Neural cell (in vitro differentiated cells): ENCODE measurements at regions not wholly inside any gene's neighbourhood (a gene's known extent, or its start where the extent isn't known, plus 50 kb on each side); places are given as distances from the start of the nearest gene placed in this dataset.

Source experiments
- H2AFZ ChIP-seq: fragments of 200-600, 300-800 bp; sonication (generic), shearing (Covaris generic); 2 replicates; pipeline ENCODE4 v1.6.0; 2014; ENCODE audit warnings: low read depth, mild to moderate bottlenecking, antibody characterized with exemption, low read length, moderate library complexity
- H3F3A ChIP-seq: fragments of 200-600 bp; shearing (Covaris generic); 2 replicates; pipeline ENCODE4 v1.6.1; 2016; ENCODE audit warnings: mild to moderate bottlenecking, moderate library complexity, mixed read lengths, antibody characterized with exemption, low read length; ENCODE audit not compliant: insufficient read depth, poor library complexity, severe bottlenecking
- H3K27ac ChIP-seq: fragments of 200-600, 300-800 bp; sonication (generic), shearing (Covaris generic); 2 replicates; pipeline ENCODE4 v1.5.1; 2014; ENCODE audit warnings: mild to moderate bottlenecking, low read length, moderate library complexity
- H3K27me3 ChIP-seq: fragments of 300-800, 200-600 bp; sonication (generic), shearing (Covaris generic); 2 replicates; pipeline ENCODE4 v1.6.0; 2014; ENCODE audit warnings: mild to moderate bottlenecking, low read depth, low read length, moderate library complexity; ENCODE audit not compliant: insufficient read depth
- H3K36me3 ChIP-seq: fragments of 300-800, 200-600 bp; sonication (generic), shearing (Covaris generic); 2 replicates; pipeline ENCODE4 v1.5.1; 2014; ENCODE audit warnings: mild to moderate bottlenecking, antibody characterized with exemption, low read length, moderate library complexity; ENCODE audit not compliant: insufficient read depth
- H3K4me2 ChIP-seq: fragments of 300-800, 200-600 bp; sonication (generic), shearing (Covaris generic); 2 replicates; pipeline ENCODE4 v1.6.0; 2014; ENCODE audit warnings: mild to moderate bottlenecking, low read length
- H3K4me3 ChIP-seq: fragments of 300-800, 200-600 bp; sonication (generic), shearing (Covaris generic); 2 replicates; pipeline ENCODE4 v1.5.1; 2014; ENCODE audit warnings: mild to moderate bottlenecking, low read length, moderate library complexity
- H3K79me2 ChIP-seq: fragments of 200-600 bp; shearing (Covaris generic); replicated peaks from 2 replicates; pipeline ENCODE4 v1.6.0; 2014; ENCODE audit warnings: mild to moderate bottlenecking, low read length, moderate library complexity; ENCODE audit not compliant: insufficient read depth
- H3K9ac ChIP-seq: fragments of 300-800, 200-600 bp; sonication (generic), shearing (Covaris generic); 2 replicates; pipeline ENCODE4 v1.6.1; 2016; ENCODE audit warnings: mild to moderate bottlenecking, low read length, mixed read lengths
- H3K9me2 ChIP-seq: fragments of 200-600 bp; shearing (Covaris generic); 2 replicates; pipeline ENCODE4 v1.6.1; 2016; ENCODE audit warnings: mild to moderate bottlenecking, low read length, mixed read lengths; ENCODE audit not compliant: insufficient read depth
- H3K9me3 ChIP-seq: fragments of 200-600, 300-800 bp; sonication (generic), shearing (Covaris generic); 2 replicates; pipeline ENCODE4 v1.6.1; 2016; ENCODE audit warnings: mild to moderate bottlenecking, mixed run types, low read length, moderate library complexity, mixed read lengths
- H4K20me1 ChIP-seq: fragments of 200-600 bp; shearing (Covaris generic); 2 replicates; pipeline ENCODE4 v1.6.1; 2016; ENCODE audit warnings: mild to moderate bottlenecking, mixed run types; ENCODE audit not compliant: insufficient read depth
- EP300 ChIP-seq: fragments of 450-650 bp; conservative IDR thresholded peaks from 2 replicates; pipeline ENCODE4 v1.6.1; 2014; ENCODE audit warnings: antibody characterized with exemption, mild to moderate bottlenecking, moderate library complexity; ENCODE audit not compliant: poor library complexity, severe bottlenecking
- EZH2 ChIP-seq: fragments of 200-600, 300-800 bp; shearing (Covaris generic), sonication (generic); IDR thresholded peaks from 2 replicates; pipeline ENCODE4 v1.6.1; 2014; ENCODE audit warnings: antibody characterized with exemption, low read length, borderline replicate concordance, mild to moderate bottlenecking; ENCODE audit not compliant: insufficient read depth, poor library complexity, severe bottlenecking
- MXI1 ChIP-seq: fragments of 450-650 bp; conservative IDR thresholded peaks from 2 replicates; pipeline ENCODE4 v1.6.1; 2014; ENCODE audit warnings: antibody characterized with exemption, mild to moderate bottlenecking; ENCODE audit not compliant: poor library complexity, severe bottlenecking
- POLR2AphosphoS5 ChIP-seq: IDR thresholded peaks from 2 replicates; pipeline ENCODE4 v1.6.1; 2012
- RAD21 ChIP-seq: fragments of 450-650 bp; conservative IDR thresholded peaks from 2 replicates; pipeline ENCODE4 v1.6.1; 2014; ENCODE audit warnings: antibody characterized with exemption, mild to moderate bottlenecking, moderate library complexity
- REST ChIP-seq: IDR thresholded peaks from 2 replicates; pipeline ENCODE4 v1.6.1; 2012; ENCODE audit warnings: borderline replicate concordance
- SMC3 ChIP-seq: fragments of 450-650 bp; conservative IDR thresholded peaks from 2 replicates; pipeline ENCODE4 v1.6.1; 2014; ENCODE audit warnings: antibody characterized with exemption, mild to moderate bottlenecking, moderate library complexity; ENCODE audit not compliant: poor library complexity
- TAF1 ChIP-seq: IDR thresholded peaks from 2 replicates; pipeline ENCODE4 v1.6.1; 2012; ENCODE audit warnings: low read depth
- TF ChIP-seq, protein P1 (sequence below): fragments of 450-650 bp; IDR thresholded peaks from 2 replicates; pipeline ENCODE4 v1.5.1; 2014; ENCODE audit warnings: antibody characterized with exemption, mild to moderate bottlenecking, moderate library complexity; ENCODE audit not compliant: poor library complexity, severe bottlenecking

DNA sequence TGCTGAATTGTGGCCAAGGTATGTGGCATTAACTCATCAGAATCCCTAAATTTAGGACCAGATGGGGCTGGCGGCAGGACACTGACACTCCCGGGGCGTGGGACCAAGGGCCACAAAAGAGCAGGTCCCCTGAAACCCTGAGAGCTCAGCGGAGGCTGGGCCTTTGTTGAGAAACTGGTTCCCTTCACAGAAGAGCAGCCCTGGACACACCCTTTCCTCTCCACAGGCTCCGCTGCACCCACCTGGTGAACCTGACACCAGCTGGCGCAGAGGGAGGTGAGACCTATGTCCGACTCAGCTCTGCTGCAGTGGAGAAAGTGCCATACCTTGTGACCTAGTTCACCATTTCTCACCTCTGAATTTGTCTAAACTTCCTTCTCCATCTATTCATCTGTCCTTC, 119.5 kb downstream of the RTP5 start:
- Histone ChIP-seq H2AFZ (no peak overlapping the region), H3K79me2 (no peaks in the 10 kb centered on the region), H3K36me3 (no peaks in the 10 kb centered on the region), H3K27ac (no peak overlapping the region), H3K4me2 (no peak overlapping the region), H3F3A (no peaks in the 10 kb centered on the region), H3K9me3 (no peaks in the 10 kb centered on the region), H3K4me3 (no peak overlapping the region), H3K9ac (no peak overlapping the region), H4K20me1 (no peaks in the 10 kb centered on the region), H3K9me2 (no peaks in the 10 kb centered on the region), H3K27me3 (no peaks in the 10 kb centered on the region)
- TF ChIP-seq POLR2AphosphoS5 (no peak), TAF1 (no peak), REST (no peak), EP300 (no peak), MXI1 (no peak), SMC3 (no peak), RAD21 (no peak)

DNA sequence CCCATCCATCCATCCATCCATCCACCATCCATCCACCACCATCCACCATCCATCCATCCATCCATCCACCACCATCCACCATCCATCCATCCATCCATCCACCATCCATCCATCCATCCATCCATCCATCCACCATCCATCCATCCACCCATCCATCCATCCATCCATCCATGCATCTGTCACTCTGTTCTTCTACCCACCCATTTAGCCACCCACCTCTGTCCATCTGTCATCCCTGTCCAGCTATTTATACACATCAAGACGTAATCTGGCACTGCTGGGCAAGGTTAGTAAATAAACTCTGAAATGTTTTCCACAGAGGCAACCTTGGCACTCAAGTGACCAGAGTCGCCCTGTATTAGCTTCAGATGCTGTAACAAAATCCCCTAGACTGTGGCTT, 120.9 kb downstream of the RTP5 start:
- TF ChIP-seq EP300 (no peak), POLR2AphosphoS5 (no peak), TAF1 (no peak), EZH2 (no peak)
- TF ChIP-seq, protein P1, sequence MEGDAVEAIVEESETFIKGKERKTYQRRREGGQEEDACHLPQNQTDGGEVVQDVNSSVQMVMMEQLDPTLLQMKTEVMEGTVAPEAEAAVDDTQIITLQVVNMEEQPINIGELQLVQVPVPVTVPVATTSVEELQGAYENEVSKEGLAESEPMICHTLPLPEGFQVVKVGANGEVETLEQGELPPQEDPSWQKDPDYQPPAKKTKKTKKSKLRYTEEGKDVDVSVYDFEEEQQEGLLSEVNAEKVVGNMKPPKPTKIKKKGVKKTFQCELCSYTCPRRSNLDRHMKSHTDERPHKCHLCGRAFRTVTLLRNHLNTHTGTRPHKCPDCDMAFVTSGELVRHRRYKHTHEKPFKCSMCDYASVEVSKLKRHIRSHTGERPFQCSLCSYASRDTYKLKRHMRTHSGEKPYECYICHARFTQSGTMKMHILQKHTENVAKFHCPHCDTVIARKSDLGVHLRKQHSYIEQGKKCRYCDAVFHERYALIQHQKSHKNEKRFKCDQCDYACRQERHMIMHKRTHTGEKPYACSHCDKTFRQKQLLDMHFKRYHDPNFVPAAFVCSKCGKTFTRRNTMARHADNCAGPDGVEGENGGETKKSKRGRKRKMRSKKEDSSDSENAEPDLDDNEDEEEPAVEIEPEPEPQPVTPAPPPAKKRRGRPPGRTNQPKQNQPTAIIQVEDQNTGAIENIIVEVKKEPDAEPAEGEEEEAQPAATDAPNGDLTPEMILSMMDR = no peak

DNA sequence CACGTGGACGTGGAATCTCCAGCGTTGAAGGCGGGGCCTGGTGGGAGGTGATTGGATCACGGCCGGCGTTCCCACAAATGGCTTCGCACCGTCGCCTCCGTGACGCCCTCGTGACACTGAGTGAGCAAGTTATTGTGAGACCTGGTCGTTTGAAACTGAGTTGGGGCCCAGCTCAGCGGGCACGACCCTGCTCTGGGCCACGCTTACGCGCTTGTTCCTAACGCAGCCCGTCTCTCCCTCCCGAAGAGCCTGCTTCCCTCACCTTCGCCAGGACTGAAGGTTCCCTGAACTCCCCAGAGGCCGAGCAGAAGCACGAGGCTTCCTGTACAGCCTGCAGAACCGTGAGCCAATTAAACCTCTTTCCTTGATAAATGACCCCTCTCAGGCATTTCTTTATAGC, 121.8 kb downstream of the RTP5 start:
- H3K27ac ChIP-seq = no peak overlapping the region
- no peaks in the 10 kb centered on the region for H3F3A ChIP-seq
- no peaks in the 10 kb centered on the region for H3K36me3 ChIP-seq
- no peaks in the 10 kb centered on the region for H3K9me2 ChIP-seq
- H3K9ac ChIP-seq = no peak overlapping the region
- no peaks in the 10 kb centered on the region for H3K79me2 ChIP-seq
- no peak overlapping the region for H3K4me3 ChIP-seq
- H2AFZ ChIP-seq = no peak overlapping the region
- H3K27me3 ChIP-seq = no peaks in the 10 kb centered on the region
- H4K20me1 ChIP-seq = no peaks in the 10 kb centered on the region
- no peaks in the 10 kb centered on the region for H3K9me3 ChIP-seq
- TF ChIP-seq MXI1 (no peak), EP300 (no peak)
- H3K4me2 ChIP-seq = no peak overlapping the region

More for the DNA sequence above, 120.9 kb downstream of the RTP5 start:
- Histone ChIP-seq H3K4me2 (no peak overlapping the region), H3K9me2 (no peaks in the 10 kb centered on the region), H2AFZ (no peak overlapping the region), H3K9ac (no peak overlapping the region), H3K27me3 (no peaks in the 10 kb centered on the region), H3F3A (no peaks in the 10 kb centered on the region), H3K9me3 (no peaks in the 10 kb centered on the region), H3K4me3 (no peak overlapping the region), H3K79me2 (no peaks in the 10 kb centered on the region), H3K36me3 (no peaks in the 10 kb centered on the region), H4K20me1 (no peaks in the 10 kb centered on the region), H3K27ac (no peak overlapping the region)
